ENCODE measurements at regions not wholly inside any gene's neighbourhood (a gene's known extent, or its start where the extent isn't known, plus 50 kb on each side); places are given as distances from the start of the nearest gene placed in this dataset.
A peak's percentile ranks its signal among the peaks of the same experiment; 100 is the strongest.

DNA sequence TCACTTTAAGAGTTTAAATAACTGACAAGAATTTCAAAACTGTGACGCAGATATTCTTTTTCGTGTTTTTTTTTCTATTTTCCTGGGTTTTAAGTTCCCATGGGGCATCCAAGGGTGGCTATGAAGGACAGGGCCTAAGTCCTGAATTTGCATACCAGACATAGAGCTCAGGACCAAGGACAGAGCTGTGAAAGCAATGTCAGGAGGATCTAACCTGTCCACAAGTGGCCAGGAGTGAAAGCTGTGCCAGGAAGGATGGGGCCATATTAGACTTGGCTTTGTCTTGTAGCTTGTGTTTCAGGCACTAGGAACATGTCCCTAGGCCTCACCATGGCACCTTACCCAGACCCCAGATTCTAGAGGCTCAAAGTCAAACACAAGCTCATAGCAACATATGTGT, 289.4 kb upstream of the MIR17HG start:
- no peak overlapping the region for H3K27ac Mint-ChIP-seq
- Histone ChIP-seq H2AFZ (no peak overlapping the region), H3F3A (replicated peaks; ENCODE audit: low read depth) (no peaks in the 10 kb centered on the region), H3K36me3 (ENCODE audit: insufficient read depth) (no peaks in the 10 kb centered on the region), H3K27me3 (ENCODE audit: insufficient read depth) (no peaks in the 10 kb centered on the region), H3K9me2 (ENCODE audit: insufficient read depth) (no peaks in the 10 kb centered on the region), H3K4me1 (ENCODE audit: insufficient read depth) (peaks cover 15% of the 10 kb centered on the region), H4K20me1 (replicated peaks; ENCODE audit: insufficient read depth) (no peaks in the 10 kb centered on the region), H3K79me2 (replicated peaks; ENCODE audit: insufficient read depth) (no peaks in the 10 kb centered on the region), H3K4me2 (no peak overlapping the region), H3K27ac (ENCODE audit: low read depth) (no peak overlapping the region), H3K4me3 (no peak overlapping the region)
- H3K4me3 Mint-ChIP-seq = no peak overlapping the region
- ATAC-seq (peak; percentile 52), DNase-seq (ENCODE audit: low spot score) (peak; percentile 8)
- H3K9me3 Mint-ChIP-seq = peaks cover 12% of the 10 kb centered on the region; the same call in 2 of the 3 replicates
- no peaks in the 10 kb centered on the region; the same call in 2 of the 3 replicates for H3K36me3 Mint-ChIP-seq (ENCODE audit: low read depth)
- TF ChIP-seq REST (IDR thresholded peaks at IDR 0.05; ENCODE audit: unreplicated experiment) (peak; percentile 75), EZH2phosphoT487 (IDR thresholded peaks at IDR 0.05; ENCODE audit: unreplicated experiment) (no peak)
- H3K4me1 Mint-ChIP-seq = peaks cover 21% of the 10 kb centered on the region; the same call in 2 of the 3 replicates
- peaks cover 2% of the 10 kb centered on the region for H3K27me3 Mint-ChIP-seq (ENCODE audit: insufficient read depth, low read depth, poor library complexity)

DNA sequence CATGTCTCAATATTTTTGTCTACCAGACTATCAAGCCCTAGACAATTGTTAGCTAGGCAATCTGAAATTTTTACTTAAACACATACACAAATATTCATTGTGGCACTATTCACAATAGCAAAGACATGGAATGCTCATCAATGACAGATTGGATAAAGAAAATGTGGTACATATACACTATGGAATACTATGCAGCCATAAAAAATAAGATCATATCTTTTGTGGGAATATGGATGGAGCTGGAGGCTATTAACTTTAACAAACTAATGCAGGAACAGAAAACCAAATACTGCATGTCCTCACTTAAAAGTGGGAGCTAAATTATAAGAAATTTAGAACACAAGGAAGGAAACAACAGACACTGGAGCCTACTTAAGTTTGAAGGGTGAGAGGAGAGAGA, 288.6 kb upstream of the MIR17HG start:
- H3K27me3 Mint-ChIP-seq (ENCODE audit: insufficient read depth, low read depth, poor library complexity) = peaks cover 2% of the 10 kb centered on the region
- Histone ChIP-seq H3F3A (replicated peaks; ENCODE audit: low read depth) (no peaks in the 10 kb centered on the region), H3K9me2 (ENCODE audit: insufficient read depth) (no peaks in the 10 kb centered on the region), H3K4me2 (no peak overlapping the region), H3K27me3 (ENCODE audit: insufficient read depth) (no peaks in the 10 kb centered on the region), H3K4me1 (ENCODE audit: insufficient read depth) (peaks cover 15% of the 10 kb centered on the region), H2AFZ (no peak overlapping the region), H3K36me3 (ENCODE audit: insufficient read depth) (no peaks in the 10 kb centered on the region), H3K27ac (ENCODE audit: low read depth) (no peak overlapping the region), H3K4me3 (no peak overlapping the region), H3K79me2 (replicated peaks; ENCODE audit: insufficient read depth) (no peaks in the 10 kb centered on the region), H4K20me1 (replicated peaks; ENCODE audit: insufficient read depth) (no peaks in the 10 kb centered on the region)
- no peak overlapping the region for H3K4me3 Mint-ChIP-seq
- no peak for DNase-seq (ENCODE audit: low spot score)
- peaks cover 21% of the 10 kb centered on the region; the same call in 2 of the 3 replicates for H3K4me1 Mint-ChIP-seq
- ATAC-seq = no peak
- H3K9me3 Mint-ChIP-seq = peaks cover 12% of the 10 kb centered on the region; the same call in 2 of the 3 replicates
- no peak overlapping the region for H3K27ac Mint-ChIP-seq
- H3K36me3 Mint-ChIP-seq (ENCODE audit: low read depth) = no peaks in the 10 kb centered on the region; the same call in 2 of the 3 replicates
- TF ChIP-seq EZH2 (IDR thresholded peaks at IDR 0.05; ENCODE audit: low read depth, unreplicated experiment) (no peak), JUNB (IDR thresholded peaks at IDR 0.05; ENCODE audit: unreplicated experiment) (no peak), REST (IDR thresholded peaks at IDR 0.05; ENCODE audit: unreplicated experiment) (no peak), NANOG (IDR thresholded peaks at IDR 0.05; ENCODE audit: borderline replicate concordance) (no peak), CREB1 (CRISPR knock-in tag; IDR thresholded peaks at IDR 0.05; ENCODE audit: low read depth) (no peak), POLR2AphosphoS5 (IDR thresholded peaks at IDR 0.05; ENCODE audit: low read depth) (no peak), EZH2phosphoT487 (IDR thresholded peaks at IDR 0.05; ENCODE audit: unreplicated experiment) (no peak), STAT1 (IDR thresholded peaks at IDR 0.05; ENCODE audit: unreplicated experiment) (no peak)
- TF ChIP-seq, protein P1, sequence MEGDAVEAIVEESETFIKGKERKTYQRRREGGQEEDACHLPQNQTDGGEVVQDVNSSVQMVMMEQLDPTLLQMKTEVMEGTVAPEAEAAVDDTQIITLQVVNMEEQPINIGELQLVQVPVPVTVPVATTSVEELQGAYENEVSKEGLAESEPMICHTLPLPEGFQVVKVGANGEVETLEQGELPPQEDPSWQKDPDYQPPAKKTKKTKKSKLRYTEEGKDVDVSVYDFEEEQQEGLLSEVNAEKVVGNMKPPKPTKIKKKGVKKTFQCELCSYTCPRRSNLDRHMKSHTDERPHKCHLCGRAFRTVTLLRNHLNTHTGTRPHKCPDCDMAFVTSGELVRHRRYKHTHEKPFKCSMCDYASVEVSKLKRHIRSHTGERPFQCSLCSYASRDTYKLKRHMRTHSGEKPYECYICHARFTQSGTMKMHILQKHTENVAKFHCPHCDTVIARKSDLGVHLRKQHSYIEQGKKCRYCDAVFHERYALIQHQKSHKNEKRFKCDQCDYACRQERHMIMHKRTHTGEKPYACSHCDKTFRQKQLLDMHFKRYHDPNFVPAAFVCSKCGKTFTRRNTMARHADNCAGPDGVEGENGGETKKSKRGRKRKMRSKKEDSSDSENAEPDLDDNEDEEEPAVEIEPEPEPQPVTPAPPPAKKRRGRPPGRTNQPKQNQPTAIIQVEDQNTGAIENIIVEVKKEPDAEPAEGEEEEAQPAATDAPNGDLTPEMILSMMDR (conservative IDR thresholded peaks at IDR 0.05; ENCODE audit: low read depth in 2 of 2) = no peak
- TF ChIP-seq, protein P2, sequence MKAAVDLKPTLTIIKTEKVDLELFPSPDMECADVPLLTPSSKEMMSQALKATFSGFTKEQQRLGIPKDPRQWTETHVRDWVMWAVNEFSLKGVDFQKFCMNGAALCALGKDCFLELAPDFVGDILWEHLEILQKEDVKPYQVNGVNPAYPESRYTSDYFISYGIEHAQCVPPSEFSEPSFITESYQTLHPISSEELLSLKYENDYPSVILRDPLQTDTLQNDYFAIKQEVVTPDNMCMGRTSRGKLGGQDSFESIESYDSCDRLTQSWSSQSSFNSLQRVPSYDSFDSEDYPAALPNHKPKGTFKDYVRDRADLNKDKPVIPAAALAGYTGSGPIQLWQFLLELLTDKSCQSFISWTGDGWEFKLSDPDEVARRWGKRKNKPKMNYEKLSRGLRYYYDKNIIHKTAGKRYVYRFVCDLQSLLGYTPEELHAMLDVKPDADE (IDR thresholded peaks at IDR 0.05) = no peak

Data from GM23338 (cell line).